SW 1271 (cell line): ENCODE measurements at regions not wholly inside any gene's neighbourhood (a gene's known extent, or its start where the extent isn't known, plus 50 kb on each side); places are given as distances from the start of the nearest gene placed in this dataset.
"Not testable (repeated sequence)": the region's sequence is repeated elsewhere in the genome, so short reads cannot be mapped to it uniquely, and the experiment has no call there.

Source experiments
- DNase-seq, 2 experiments: peaks; one replicate each; lab custom pipeline; 2025; lab: John Stamatoyannopoulos, UW

- no peak for DNase-seq
Observed at GRCh38 chr2:31660812-31661335, 80.1 kb upstream of the SRD5A2 start.

- DNase-seq = no peak
Observed at GRCh38 chr2:31660165-31660564, 79.4 kb upstream of the SRD5A2 start.

GRCh38 chr2:31654241-31654640 lies 73.5 kb upstream of the SRD5A2 start:
- no peak for DNase-seq

- no peak for DNase-seq
Observed at GRCh38 chr2:31651736-31652135, 71.0 kb upstream of the SRD5A2 start.

- no peak for DNase-seq
Observed at GRCh38 chr2:31651267-31651666, 70.5 kb upstream of the SRD5A2 start.

DNA sequence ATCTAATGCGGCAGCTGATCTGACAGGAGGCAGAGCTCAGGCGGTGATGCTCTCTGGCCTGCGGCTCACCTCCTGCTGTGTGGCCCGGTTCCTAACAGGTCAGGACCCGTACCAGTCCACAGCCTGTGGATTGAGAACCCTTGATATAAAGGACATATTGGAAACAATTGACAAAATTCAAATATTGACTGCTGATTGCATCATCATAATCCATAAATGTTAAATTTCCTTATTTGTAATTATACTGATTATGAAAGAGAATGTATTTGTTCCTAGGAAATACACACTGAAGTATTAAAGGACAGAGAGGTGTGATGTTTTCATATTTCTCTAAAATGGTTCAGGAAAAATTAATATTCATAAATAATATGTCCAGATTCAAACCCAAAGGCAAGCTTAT lies 63.8 kb upstream of the SRD5A2 start:
- no peak for DNase-seq

DNA sequence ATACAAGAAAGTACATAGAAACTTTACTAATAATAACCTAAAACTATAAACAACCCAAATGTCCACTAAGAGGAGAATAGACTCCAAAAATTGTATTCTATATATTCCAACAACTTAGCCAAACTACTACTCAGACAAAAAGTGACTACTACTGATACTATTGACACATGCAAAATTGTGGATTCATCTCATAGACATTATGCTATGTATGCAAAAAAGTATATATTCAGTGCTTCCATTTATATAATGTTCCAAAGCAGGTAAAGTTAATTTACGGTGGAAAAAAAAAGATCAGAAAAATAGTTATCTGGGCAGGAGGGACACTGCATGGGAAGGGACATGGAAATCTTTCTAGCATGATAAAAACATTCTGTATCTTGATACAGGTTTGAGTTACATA lies 62.0 kb upstream of the SRD5A2 start:
- no peak for DNase-seq

DNA sequence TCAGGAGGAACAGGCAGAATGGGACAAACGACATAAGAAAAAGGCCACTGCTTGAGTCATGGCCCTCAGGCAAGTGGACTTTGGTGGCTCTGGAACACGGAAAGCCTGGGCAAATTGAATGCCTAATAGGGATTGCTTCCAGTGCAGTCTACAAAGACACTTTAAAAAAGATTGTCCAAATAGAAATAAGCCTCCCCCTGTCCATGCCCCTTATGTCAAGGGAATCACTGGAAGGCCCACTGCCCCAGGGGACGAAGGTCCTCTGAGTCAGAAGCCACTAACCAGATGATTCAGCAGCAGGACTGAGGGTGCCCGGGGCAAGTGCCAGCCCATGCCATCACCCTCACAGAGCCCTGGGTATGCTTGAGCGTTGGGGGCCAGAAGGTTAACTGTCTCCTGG lies 51.5 kb upstream of the SRD5A2 start:
- not testable (repeated sequence) for DNase-seq
